Breast epithelium (tissue), 3 donors: ENCODE measurements at regions not wholly inside any gene's neighbourhood (a gene's known extent, or its start where the extent isn't known, plus 50 kb on each side); places are given as distances from the start of the nearest gene placed in this dataset.

Source experiments
- CTCF ChIP-seq, 3 donors: fragments of 450-650 bp; IDR thresholded peaks; one replicate each; pipeline ENCODE4 v1.5.1; 2016 to 2017; ENCODE audit warnings: antibody characterized with exemption in 3 of 3, mild to moderate bottlenecking in 3 of 3, moderate library complexity in 3 of 3
- POLR2A ChIP-seq: fragments of 450-650 bp; IDR thresholded peaks from one replicate; pipeline ENCODE4 v1.6.1; 2016; ENCODE audit warnings: antibody characterized with exemption, mild to moderate bottlenecking, moderate library complexity
- POLR2AphosphoS5 ChIP-seq, 3 donors: sonication (generic); formaldehyde crosslinking; IDR thresholded peaks; one replicate each; pipeline ENCODE4 v1.6.1; 2017; ENCODE audit warnings: antibody characterized with exemption in 3 of 3

GRCh38 chr14:47959740-47960139 is 284.3 kb upstream of the MDGA2 start:
- TF ChIP-seq POLR2A (no peak), CTCF (IDR thresholded peaks at IDR 0.05) (no peak), POLR2AphosphoS5 (IDR thresholded peaks at IDR 0.05) (no peak)
